ENCODE measurements at regions not wholly inside any gene's neighbourhood (a gene's known extent, or its start where the extent isn't known, plus 50 kb on each side); places are given as distances from the start of the nearest gene placed in this dataset.

- Histone ChIP-seq H3K4me3 (ENCODE audit: extremely low read depth in 1 of 4, insufficient read depth in 2 of 4, low read depth in 3 of 4, low read length in 4 of 4) (no peak overlapping the region), H4K5ac (ENCODE audit: insufficient read length, low read depth, low read length) (no peak overlapping the region), H3K23ac (ENCODE audit: insufficient read length) (no peak overlapping the region), H3K79me1 (ENCODE audit: low read depth, low read length) (no peaks in the 10 kb centered on the region), H4K8ac (ENCODE audit: extremely low read depth, insufficient read depth, low read length) (no peak overlapping the region), H3K27me3 (replicated peaks in 1 of 4; ENCODE audit: control insufficient read depth in 3 of 4, extremely low read depth in 1 of 4, insufficient read depth in 3 of 4, low read length in 3 of 4) (no peaks in the 10 kb centered on the region; a peak in 1 of 7 replicates), H3K18ac (ENCODE audit: extremely low read depth, low read length) (no peak overlapping the region), H2AFZ (ENCODE audit: low read length) (no peak overlapping the region), H2BK5ac (ENCODE audit: low read depth, low read length) (no peak overlapping the region), H3K27ac (ENCODE audit: low read depth, low read length) (no peak overlapping the region), H2BK120ac (replicated peaks; ENCODE audit: low read depth, low read length) (no peak overlapping the region), H3K4me2 (ENCODE audit: insufficient read depth in 1 of 2, low read depth in 2 of 2, low read length in 2 of 2) (no peak overlapping the region), H3K4ac (replicated peaks; ENCODE audit: insufficient read length, low read depth, low read length) (no peak overlapping the region), H3K36me3 (ENCODE audit: control insufficient read depth in 2 of 4, insufficient read depth in 4 of 4, low read length in 3 of 4) (no peaks in the 10 kb centered on the region; a peak in 1 of 8 replicates), H3K56ac (replicated peaks; ENCODE audit: insufficient read length, low read depth, low read length) (no peak overlapping the region), H2AK5ac (ENCODE audit: low read depth, low read length) (no peak overlapping the region), H4K91ac (replicated peaks; ENCODE audit: insufficient read length, low read length) (no peak overlapping the region), H3K9ac (replicated peaks in 1 of 4; ENCODE audit: extremely low read depth in 1 of 4, low read depth in 3 of 4, low read length in 3 of 4) (no peak overlapping the region), H3K79me2 (ENCODE audit: control insufficient read depth in 1 of 2, insufficient read depth in 2 of 2, low read length in 2 of 2) (no peaks in the 10 kb centered on the region), H2BK15ac (ENCODE audit: low read length) (no peak overlapping the region), H3K9me3 (ENCODE audit: insufficient read depth in 2 of 2, low read depth in 1 of 2, low read length in 1 of 2) (no peaks in the 10 kb centered on the region), H4K20me1 (replicated peaks in 1 of 2; ENCODE audit: control insufficient read depth in 1 of 2, insufficient read depth in 2 of 2, low read length in 2 of 2) (no peaks in the 10 kb centered on the region), H3K14ac (ENCODE audit: insufficient read length) (no peak overlapping the region), H2BK12ac (ENCODE audit: low read depth, low read length) (no peak overlapping the region), H3K23me2 (ENCODE audit: low read depth, low read length) (no peaks in the 10 kb centered on the region), H3K4me1 (replicated peaks in 1 of 4; ENCODE audit: control insufficient read depth in 3 of 4, insufficient read depth in 4 of 4, low read length in 3 of 4) (no peaks in the 10 kb centered on the region), H2BK20ac (ENCODE audit: low read length) (no peak overlapping the region)
- 88% methylated on average over 6 of the region's 6 CpGs; no CpG with 5 or more reads in 1 of the 2 experiments for WGBS, 2 experiments (ENCODE audit: extremely low coverage in 1 of 2, insufficient coverage in 1 of 2, insufficient read length in 1 of 2, insufficient replicate concordance in 2 of 2, low coverage in 1 of 2, low lambda C conversion rate in 2 of 2, missing lambda C conversion rate in 1 of 2)
- no peak for FAIRE-seq
- POLR2A ChIA-PET (ENCODE audit: partially characterized antibody) = interaction anchor here (0.6 to 1.2 kb wide), 2 partner anchors 28 to 58 kb away, joined by 3 read pairs; no protein-coding TSS in a partner anchor
- CTCF ChIA-PET (ENCODE audit: partially characterized antibody) = interaction anchor here (0.7 to 1.6 kb wide), 5 partner anchors 20 to 118 kb away, joined by 3 to 4 read pairs (median 3); no protein-coding TSS in a partner anchor
- DNase-seq (ENCODE audit: low read depth in 1 of 2, low spot score in 2 of 2) = no peak
- TF ChIP-seq SP1 (IDR thresholded peaks at IDR 0.05; ENCODE audit: low read depth, low read length) (no peak), EGR1 (IDR thresholded peaks at IDR 0.05; ENCODE audit: borderline replicate concordance, low read depth, low read length) (no peak), POLR2A (IDR thresholded peaks at IDR 0.05; ENCODE audit: control extremely low read depth in 1 of 2, low read depth in 2 of 2, low read length in 2 of 2) (no peak), RAD21 (IDR thresholded peaks at IDR 0.05 in 1 of 2, conservative IDR thresholded peaks at IDR 0.05 in 1 of 2; ENCODE audit: low read depth in 2 of 2, low read length in 2 of 2) (no peak), RFX5 (IDR thresholded peaks at IDR 0.05; ENCODE audit: borderline replicate concordance, low read depth, low read length) (no peak), CBX5 (IDR thresholded peaks at IDR 0.05; ENCODE audit: low read depth, low read length) (no peak), PHF8 (conservative IDR thresholded peaks at IDR 0.05; ENCODE audit: low read depth, low read length) (no peak), NANOG (IDR thresholded peaks at IDR 0.05; ENCODE audit: insufficient read depth, low read depth, low read length, poor library complexity, severe bottlenecking) (no peak), TCF12 (IDR thresholded peaks at IDR 0.05; ENCODE audit: low read depth, low read length) (no peak)
- TF ChIP-seq, protein P1, sequence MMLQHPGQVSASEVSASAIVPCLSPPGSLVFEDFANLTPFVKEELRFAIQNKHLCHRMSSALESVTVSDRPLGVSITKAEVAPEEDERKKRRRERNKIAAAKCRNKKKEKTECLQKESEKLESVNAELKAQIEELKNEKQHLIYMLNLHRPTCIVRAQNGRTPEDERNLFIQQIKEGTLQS (IDR thresholded peaks at IDR 0.05; ENCODE audit: insufficient read depth, low read depth, low read length) = no peak
- TF ChIP-seq, protein P2, sequence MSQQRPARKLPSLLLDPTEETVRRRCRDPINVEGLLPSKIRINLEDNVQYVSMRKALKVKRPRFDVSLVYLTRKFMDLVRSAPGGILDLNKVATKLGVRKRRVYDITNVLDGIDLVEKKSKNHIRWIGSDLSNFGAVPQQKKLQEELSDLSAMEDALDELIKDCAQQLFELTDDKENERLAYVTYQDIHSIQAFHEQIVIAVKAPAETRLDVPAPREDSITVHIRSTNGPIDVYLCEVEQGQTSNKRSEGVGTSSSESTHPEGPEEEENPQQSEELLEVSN (IDR thresholded peaks at IDR 0.05) = no peak
- TF ChIP-seq, protein P3, sequence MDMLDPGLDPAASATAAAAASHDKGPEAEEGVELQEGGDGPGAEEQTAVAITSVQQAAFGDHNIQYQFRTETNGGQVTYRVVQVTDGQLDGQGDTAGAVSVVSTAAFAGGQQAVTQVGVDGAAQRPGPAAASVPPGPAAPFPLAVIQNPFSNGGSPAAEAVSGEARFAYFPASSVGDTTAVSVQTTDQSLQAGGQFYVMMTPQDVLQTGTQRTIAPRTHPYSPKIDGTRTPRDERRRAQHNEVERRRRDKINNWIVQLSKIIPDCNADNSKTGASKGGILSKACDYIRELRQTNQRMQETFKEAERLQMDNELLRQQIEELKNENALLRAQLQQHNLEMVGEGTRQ (IDR thresholded peaks at IDR 0.05; ENCODE audit: low read length) = no peak
Observed at GRCh38 chr15:99507016-99507503, 58.7 kb upstream of the MEF2A start.

All from H1 (cell line).